NCI-H1417 (cell line): ENCODE measurements at regions not wholly inside any gene's neighbourhood (a gene's known extent, or its start where the extent isn't known, plus 50 kb on each side); places are given as distances from the start of the nearest gene placed in this dataset.

Source experiments
- DNase-seq, 3 experiments: peaks; one replicate each; lab custom pipeline; 2025; lab: John Stamatoyannopoulos, UW

GRCh38 chr10:69716711-69717560 is 84.8 kb upstream of the COL13A1 start:
- peak; percentile 12 to 68 (median 39) for DNase-seq

- no peak for DNase-seq
Observed at GRCh38 chr10:69718951-69719350, 82.8 kb upstream of the COL13A1 start.

DNA sequence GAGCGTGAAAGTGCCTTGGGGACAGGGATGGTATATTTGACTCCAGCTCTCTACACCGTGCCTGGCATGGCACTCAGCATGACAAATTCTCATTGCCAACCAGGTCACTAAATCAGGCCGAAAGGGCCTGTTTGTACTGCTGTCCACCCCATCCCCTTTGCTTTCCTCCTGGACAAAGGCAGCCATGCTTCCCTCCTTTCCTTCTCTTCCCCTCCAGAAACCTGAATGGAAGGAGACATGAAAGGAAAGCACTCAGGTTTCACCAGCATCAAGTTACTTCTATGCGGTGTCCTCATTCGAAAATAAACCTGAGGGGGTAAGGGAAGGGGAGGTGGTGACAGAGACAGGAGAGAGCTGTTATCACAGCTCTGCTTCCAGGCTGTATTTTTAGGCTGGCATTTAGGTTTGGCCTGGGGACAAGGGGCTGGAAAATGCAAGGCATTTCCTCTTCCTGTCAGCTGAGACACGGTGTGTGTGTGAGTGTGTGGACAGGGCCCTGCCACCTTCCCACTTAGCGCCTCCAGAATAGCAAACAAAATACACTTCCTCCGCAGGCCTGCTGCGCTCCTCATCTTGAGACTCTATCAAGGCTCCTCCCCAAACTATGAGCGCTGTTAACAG is 79.9 kb upstream of the COL13A1 start:
- DNase-seq, result peak in 1 of 3 experiments; percentile 20

GRCh38 chr10:69723653-69724052 is 78.1 kb upstream of the COL13A1 start:
- DNase-seq, result no peak

DNA sequence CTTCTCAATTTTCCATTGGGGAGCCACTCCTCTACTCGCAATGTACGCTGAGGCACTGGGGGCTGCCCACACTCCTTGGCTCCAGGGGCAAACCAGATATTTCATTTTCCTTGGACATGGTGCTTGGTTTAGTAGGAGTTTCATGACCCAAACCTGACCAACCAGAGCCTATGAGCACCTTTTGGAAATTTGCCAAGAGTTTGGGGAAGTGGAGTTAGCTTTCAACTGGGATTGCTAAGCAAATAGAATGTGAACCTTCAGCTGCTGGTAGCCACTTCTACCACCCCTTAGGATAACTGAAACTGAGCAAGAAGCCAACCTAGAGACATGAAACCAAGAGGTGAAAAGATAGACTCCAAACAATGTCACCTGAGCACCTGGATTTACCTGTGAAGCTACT is 74.9 kb upstream of the COL13A1 start:
- DNase-seq, result peak in 2 of 3 experiments; percentile 12 to 28

- no peak for DNase-seq
Observed at GRCh38 chr10:69728335-69728870, 73.3 kb upstream of the COL13A1 start.

- DNase-seq, result no peak
Observed at GRCh38 chr10:69729326-69730048, 72.2 kb upstream of the COL13A1 start.

GRCh38 chr10:69730251-69731156 is 71.2 kb upstream of the COL13A1 start:
- DNase-seq, result no peak

GRCh38 chr10:69731184-69731583 is 70.5 kb upstream of the COL13A1 start:
- DNase-seq, result peak in 1 of 3 experiments; percentile 4

DNA sequence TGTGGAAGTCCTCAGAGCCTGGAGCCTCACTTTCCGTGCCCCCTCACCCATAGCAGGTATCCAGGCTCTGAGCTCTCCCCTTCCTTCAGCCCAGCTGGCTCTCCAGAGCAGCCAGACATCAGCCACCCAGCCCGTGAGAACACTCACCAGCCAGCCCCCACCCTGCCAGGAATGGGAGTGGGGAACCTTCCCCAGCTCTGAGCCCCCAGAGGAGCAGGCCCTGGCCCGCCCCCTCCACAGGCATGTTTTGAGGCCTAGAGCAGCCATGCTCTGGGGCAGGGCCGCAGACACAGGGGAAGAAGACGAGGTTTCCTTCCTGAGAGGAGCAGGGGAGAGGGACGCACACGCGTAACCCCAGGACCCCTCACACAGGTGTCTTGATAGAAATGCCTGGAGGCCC is 70.0 kb upstream of the COL13A1 start:
- DNase-seq, result no peak

DNA sequence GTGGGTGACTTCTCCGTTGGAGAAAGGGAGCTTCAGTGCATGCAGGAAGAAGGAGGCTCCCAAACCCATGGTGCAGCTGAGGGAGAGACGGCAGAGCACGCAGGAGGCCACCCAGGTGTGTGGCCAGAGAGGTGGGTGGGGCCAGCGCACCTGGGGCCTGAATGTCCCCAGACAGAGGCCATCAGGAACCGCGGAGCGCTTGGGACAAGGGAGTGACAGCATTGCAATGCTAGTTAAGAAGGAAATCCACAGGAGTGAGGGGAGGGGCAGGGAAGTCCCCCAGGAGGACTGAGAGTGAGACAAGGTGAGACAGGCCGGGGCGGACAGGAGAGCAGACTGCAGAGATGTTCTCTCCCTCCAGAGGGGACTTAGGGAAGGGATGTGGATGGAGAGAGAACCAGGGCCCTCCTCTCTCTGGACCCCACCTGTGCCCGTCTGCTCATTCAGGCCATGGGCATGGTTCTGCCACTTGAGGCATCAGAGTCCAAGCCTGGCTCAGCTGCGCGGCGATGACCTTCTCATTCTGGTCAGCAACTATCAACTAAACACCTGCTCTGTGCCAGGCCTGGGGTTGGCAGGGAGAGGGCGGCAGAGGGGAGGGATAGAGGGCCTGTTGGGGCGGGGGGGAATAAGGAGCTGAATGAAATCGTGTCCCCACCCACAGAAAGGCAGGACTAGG is 69.4 kb upstream of the COL13A1 start:
- no peak for DNase-seq

DNA sequence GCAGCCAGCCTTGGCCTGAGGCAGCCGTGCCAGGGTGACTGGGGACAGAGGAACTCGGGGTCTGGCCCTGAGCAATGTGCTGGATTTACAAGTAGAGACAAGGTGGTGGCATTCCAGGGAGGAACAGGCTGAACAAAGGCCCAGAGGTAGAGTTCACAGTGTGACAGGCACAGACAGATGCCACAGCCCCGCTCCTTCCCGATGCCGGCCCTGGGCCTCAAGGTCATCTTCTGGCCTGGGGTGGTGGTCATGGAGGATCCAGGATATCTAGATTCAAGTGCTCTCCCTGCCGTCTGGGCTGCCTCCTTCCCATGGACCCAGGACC is 68.9 kb upstream of the COL13A1 start:
- DNase-seq, result no peak

DNA sequence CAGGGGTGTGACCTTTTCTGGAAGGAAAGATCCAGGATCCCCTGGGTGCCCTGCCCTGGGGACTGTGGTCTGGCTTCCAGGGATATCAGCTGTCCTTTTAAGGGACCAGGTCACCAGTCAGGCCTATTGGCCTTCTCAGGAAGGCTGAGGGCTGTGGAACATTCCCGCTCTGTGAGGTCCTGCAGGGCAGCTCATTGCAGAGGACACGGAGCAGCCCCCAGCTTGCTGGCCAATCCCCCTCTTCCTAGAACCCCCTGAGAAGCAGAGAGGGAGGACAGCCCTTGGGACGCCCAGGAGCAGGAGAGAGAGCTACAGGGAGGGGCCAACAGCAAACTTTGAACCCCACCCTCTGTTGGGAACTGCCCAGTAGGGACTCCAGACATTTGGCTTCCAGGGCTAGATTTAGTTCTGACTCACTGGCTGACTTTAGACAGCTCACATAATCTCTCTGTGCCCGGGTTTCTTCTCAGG is 67.9 kb upstream of the COL13A1 start:
- no peak for DNase-seq

DNA sequence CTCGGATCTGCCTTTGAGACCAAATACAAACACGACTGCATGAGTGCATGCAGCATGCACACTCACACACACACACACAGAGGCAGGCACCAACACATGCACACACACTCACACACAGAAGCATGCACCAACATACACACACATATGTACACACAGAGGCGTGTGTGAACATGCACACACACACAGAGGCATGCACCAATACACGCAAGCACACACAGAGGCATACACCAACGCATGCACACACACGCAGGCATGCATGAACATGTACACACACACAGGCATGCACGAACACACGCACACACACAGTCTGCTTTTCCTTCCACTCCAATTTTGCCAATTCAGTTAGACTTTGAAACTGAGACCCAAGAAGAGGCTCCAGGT is 67.3 kb upstream of the COL13A1 start:
- DNase-seq, result no peak

- DNase-seq, result no peak
Observed at GRCh38 chr10:69734797-69735468, 66.8 kb upstream of the COL13A1 start.

DNA sequence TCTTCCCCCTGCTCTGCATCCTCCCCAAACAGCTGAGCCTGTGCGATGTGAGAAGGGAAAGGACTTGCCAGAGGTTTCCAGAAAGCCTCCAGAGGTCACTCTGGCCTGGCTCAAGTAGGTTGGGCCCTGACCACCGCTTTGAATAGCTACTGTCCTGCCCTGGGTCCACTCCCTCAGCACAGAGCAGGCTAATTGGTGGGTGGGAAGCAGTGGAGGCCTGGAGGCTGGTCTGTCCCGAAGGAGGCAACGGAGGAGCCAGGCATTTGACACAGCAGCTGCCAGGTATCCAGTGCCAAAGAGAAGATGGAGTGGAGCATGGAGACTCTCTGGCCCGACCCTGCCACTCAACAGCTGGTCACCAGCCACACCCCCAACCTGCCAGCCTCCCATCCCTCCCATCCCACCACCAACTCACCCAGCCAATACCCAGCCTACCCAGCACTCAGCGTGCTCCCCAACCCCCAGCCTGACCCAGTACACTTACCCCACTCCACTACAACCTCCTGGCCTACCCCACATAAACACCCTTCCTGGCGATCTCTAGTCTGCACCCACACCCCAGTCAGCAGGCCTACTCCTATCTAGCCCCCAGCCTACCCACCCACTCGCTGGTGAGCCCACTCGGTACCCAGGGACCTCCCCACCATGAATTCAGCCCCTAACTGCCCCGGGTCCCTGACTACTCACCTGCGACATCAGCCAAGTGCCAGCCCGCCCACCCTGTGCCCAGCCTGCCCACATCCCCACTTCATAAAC is 64.6 kb upstream of the COL13A1 start:
- no peak for DNase-seq

- no peak for DNase-seq
Observed at GRCh38 chr10:69738071-69738470, 63.6 kb upstream of the COL13A1 start.

DNA sequence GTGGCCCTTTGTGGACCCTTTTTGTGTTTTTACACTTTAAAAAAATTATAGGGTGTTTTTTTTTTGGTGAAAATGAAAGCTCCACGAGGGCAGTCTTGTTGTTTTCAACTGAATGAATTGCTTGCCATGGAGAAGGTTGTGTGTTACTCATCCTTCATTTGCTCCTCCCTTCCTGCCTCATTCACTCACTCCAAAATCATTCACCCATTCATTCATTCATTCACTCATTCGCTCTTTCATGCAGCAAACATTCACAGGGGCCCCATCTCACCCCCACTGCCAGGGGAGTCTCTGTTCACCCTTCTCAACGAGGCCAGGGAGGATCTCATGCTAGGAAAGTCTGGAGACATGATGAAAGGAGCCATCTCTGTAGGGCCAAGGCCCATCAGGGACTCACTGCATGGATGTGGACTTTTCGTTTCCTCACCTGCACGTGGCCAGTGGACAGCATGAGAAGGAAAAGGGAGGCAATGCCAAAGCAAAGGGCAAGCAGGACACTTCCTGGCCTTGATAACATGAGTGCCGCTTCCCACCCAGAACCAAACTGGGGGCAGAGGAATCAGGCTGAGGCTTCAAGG is 62.8 kb upstream of the COL13A1 start:
- no peak for DNase-seq

GRCh38 chr10:69739634-69740033 is 62.1 kb upstream of the COL13A1 start:
- no peak for DNase-seq
